ENCODE measurements at regions not wholly inside any gene's neighbourhood (a gene's known extent, or its start where the extent isn't known, plus 50 kb on each side); places are given as distances from the start of the nearest gene placed in this dataset.

DNA sequence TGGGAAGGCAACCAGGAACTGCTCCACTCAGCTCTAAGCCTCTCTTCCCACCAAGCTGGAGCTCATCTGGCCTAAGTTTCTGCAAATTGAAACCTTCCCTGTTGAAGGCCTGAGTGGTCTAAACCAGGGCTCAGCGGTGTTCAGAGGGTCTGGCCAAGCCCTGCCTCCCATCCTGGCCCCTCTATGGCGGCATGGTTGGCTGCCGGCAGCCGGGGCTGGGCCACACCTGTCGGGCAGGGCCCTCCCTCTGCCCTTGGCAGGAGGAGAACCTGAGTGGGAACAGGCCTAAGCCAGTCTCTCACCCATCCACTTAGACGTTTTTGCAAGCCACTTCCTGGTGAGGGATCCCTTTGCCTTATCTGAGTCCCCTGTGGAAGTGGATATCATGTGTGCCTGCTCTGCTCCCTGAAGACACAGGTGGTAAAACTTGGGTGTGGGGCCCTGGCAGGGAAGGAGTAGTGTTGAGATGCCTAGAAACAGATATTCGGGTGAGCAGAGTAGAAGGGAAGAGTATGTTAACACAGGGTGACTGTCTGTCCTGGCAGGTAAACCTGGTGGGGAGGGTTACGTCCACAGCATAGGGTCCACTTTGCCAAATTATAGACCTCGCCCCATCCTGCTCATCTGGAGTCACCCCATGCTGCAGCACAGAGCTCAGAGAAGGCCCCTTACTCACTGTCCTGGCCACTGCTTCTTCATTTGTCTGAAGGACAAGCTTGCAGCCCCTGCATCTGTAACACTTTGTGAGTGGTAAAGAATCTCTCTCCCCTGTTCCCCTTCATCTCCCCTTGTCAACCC, 63.0 kb upstream of the SIX2 start:
- TF ChIP-seq, protein P1, sequence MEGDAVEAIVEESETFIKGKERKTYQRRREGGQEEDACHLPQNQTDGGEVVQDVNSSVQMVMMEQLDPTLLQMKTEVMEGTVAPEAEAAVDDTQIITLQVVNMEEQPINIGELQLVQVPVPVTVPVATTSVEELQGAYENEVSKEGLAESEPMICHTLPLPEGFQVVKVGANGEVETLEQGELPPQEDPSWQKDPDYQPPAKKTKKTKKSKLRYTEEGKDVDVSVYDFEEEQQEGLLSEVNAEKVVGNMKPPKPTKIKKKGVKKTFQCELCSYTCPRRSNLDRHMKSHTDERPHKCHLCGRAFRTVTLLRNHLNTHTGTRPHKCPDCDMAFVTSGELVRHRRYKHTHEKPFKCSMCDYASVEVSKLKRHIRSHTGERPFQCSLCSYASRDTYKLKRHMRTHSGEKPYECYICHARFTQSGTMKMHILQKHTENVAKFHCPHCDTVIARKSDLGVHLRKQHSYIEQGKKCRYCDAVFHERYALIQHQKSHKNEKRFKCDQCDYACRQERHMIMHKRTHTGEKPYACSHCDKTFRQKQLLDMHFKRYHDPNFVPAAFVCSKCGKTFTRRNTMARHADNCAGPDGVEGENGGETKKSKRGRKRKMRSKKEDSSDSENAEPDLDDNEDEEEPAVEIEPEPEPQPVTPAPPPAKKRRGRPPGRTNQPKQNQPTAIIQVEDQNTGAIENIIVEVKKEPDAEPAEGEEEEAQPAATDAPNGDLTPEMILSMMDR (IDR thresholded peaks at IDR 0.05; ENCODE audit: extremely low read depth, missing control alignments) = no peak
- no peak for DNase-seq (ENCODE audit: low spot score)

DNA sequence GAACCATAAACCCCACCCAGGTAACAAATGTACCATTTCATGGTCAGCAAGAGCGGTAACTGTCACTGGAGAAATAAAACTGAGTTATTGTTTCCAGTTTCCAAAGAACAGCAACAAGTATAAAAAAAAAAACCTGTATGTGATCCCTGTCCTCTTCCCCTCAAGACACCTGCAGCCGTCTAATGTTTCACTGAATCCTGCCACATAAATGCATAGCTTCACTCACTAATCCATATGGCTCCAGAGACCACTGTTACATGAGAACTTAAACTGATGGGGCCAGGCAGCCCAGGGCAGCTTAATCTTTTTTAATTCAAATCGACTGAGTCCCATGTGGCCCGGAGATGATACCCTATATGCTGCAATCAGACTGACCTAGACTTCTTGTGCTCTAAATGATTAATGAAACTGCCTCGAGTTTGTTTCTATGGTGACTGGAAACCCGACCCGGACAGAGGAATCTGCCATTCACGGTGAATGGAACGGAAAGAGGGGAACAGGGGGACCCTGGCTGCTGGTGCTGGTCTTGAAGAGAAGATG, 60.9 kb upstream of the SIX2 start:
- DNase-seq (ENCODE audit: low spot score) = no peak
- TF ChIP-seq, protein P1 (IDR thresholded peaks at IDR 0.05; ENCODE audit: extremely low read depth, missing control alignments) = no peak

DNA sequence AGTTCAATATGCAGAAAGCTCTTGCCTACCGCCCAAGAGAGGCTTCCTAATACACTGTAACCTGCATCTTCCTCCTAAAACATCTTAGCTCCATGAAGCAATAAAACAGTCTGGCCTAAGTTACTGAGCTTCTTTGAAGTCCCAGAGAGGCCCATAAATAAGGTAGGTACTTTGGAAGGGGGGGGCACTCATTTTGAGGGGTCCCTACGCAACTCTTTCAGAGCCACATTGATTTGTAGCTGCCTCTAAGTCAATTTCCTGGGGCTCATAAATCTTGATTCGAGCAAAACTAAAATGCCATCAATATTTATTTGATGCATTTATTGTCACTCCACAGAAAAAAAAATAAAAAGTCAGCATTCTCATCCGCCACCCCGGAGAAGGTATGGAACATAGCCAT, 60.4 kb upstream of the SIX2 start:
- no peak for DNase-seq (ENCODE audit: low spot score)
- TF ChIP-seq, protein P1 (IDR thresholded peaks at IDR 0.05; ENCODE audit: extremely low read depth, missing control alignments) = no peak

DNA sequence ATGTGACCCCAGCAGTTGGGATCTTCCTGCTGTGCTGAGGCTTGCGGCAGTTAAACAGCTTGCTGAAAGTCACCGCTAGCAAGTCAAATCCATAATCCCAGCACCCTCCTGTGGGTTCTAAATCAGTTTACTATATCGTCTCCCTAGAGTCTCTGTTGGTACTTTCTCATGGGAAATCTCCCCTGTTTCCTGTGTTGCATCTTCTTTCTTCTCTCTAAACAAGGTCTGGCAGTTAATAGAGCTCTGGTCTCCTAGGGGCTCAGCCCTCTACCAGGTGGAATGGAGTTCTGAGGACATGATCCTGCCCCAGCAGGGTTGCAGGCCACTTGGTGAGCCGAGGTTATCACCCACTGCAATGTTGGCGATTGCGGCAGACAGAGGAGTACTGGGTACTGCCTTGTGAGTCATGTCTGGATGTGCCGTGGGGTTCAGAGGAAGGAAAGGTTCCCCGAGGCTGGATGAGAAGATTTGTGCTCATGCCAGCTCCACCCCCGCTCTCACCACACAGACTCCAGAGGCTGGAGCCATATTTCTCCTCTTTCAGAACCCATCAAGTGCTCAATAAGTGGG, 59.4 kb upstream of the SIX2 start:
- TF ChIP-seq, protein P1 (IDR thresholded peaks at IDR 0.05; ENCODE audit: extremely low read depth, missing control alignments) = no peak
- no peak for DNase-seq (ENCODE audit: low spot score)

DNA sequence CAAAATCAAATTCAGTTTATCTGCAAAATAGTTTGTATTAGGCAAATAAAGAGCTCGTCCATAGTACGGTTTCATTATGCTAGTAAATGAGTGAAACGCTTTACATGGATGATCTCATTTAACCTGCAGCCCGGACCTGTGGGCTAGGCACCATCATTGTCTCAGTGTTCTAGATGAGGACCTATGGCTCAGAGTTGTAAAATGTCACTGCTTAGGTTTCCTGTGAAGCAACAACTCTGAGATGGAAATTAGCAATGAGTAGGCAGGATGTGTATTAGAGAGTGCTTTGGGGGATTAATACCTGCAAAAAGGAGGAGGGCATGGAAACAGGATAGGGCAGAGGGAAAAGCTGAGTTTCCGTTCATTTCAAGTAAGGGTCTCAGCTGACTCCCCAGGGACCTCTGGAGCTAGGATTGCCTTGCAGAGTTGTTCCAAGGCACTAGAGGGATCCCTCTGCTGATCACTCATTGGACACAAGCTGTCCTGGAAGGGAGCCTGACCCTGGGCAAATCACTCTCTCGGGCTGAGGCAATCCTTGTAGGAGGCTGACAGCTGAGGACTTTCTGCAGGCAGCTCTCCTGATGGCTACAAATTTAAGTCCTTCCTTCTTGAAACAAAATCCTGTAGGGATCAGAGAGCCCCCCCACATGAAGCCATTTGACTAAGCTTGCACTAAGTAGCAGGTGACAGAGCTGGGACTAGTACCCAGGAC, 58.8 kb upstream of the SIX2 start:
- TF ChIP-seq, protein P1 (IDR thresholded peaks at IDR 0.05; ENCODE audit: extremely low read depth, missing control alignments) = no peak
- no peak for DNase-seq (ENCODE audit: low spot score)
